ENCODE measurements at regions not wholly inside any gene's neighbourhood (a gene's known extent, or its start where the extent isn't known, plus 50 kb on each side); places are given as distances from the start of the nearest gene placed in this dataset.
"Not testable (repeated sequence)": the region's sequence is repeated elsewhere in the genome, so short reads cannot be mapped to it uniquely, and the experiment has no call there.

DNA sequence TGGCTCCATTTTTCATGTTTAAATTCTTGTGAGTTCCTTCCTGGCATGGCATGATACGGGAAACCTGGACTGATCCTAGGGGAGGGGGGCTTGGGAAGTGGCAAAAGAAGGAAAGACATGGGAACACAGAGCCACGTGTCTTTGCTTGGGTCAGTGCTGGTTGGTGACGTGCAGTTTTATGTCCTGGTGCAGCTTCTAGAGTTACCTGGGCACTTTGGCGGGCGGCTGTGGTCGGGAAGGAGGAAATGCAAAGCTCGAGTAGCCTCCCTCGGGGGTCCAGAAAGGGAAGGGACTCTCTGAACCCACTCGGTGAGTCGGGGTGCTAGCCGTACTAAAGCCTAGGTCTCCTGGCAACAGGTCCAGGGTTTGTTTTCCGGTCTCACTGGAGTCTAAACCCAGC, 94.6 kb downstream of the APOB start:
- no peak for DNase-seq (ENCODE audit: low spot score)

DNA sequence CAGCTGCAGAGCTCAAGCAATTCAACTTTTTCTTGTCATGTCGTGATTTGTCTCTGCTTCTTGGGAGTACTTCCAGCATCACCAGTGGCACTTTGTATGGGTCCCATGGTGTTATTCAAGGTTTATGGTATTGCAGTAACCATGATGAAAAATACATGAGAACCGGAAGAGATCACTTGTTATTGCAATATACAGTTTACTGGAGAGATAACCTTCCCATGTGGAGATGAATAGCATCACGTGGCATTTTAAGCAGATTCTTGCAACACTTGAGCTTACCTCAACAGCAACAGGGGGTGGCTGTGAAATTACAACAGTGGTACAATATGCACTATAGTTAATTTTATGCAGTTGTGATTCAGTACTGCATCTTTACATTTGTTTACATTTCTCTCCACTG, 97.4 kb downstream of the APOB start:
- no peak for DNase-seq (ENCODE audit: low spot score)

GRCh38 chr2:20943721-20944120, 100.2 kb downstream of the APOB start:
- not testable (repeated sequence) for DNase-seq (ENCODE audit: low spot score)

- DNase-seq (ENCODE audit: low spot score), result no peak
Measured at GRCh38 chr2:20942646-20943125, 101.2 kb downstream of the APOB start.

- DNase-seq (ENCODE audit: low spot score), result no peak
Measured at GRCh38 chr2:20940856-20941255, 103.0 kb downstream of the APOB start.

DNA sequence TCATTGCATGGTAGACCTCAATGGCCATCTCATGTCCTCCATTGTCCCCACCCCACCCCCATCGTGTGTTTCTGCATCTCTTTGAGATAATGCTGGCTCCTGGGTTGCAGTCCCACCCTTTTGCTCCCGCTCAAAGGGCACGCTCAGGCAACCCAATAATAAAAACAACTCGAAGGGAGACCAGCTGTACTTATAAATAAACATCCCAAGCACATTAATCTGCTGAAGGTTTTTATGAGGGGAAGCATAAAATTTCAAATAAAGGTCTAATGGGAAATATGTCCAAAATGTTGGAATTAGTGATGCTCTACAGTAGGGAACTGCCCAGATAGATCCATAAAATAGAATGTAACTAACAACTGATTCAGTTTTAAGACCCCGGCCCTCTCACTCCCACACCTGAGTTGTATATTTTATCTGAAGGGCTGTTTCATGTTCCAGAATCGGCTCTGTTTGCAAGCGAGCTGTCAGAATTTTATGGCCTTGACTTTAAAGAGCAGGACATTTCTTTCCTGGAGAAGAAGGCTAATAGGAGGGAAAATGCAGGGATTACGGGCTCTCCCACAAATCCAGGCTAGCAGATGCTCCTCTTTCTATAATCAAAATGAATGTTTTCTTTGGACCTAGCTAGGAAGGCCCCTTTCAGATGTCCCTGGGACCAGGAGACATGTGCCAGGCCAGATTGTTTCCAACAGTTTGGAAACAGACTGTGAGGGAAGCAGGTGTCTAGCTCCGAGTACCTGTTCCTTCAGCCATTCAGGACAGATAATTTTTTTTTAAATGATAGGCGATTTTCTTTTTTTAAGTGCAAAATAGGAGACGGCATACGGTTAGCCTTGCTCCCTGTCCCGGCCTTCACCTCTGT, 103.7 kb downstream of the APOB start:
- no peak for DNase-seq (ENCODE audit: low spot score)

GRCh38 chr2:20937353-20937752, 106.5 kb downstream of the APOB start:
- no peak for DNase-seq (ENCODE audit: low spot score)

DNA sequence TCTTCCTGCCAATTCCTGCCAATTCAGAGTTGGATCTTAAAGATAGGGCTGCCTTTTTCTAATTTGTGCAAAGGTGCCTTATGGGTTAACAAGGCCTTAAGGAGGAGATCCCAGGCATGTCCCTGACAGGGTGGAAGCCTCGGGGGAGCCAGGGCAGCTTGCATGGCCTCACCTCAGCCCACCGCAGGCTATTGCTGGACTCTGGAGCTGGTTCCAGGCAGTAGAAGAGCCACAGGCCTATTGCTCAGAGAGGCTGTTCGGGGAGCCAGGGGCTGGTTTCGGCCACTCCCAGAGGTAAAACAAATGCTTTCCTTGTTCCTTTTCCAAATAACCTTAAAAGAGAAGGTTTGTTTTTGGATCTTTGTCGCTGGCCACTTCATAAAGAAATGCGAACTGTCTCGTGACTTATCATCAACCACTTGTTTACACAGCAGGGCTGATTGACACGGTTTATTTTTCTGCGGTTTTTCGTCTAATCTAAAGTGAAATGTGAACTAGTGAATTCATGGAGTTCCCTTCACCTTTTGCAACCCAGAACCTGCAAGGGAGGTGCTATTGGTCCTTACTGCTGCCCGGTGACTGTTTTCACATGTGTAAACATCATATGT, 108.6 kb downstream of the APOB start:
- no peak for DNase-seq (ENCODE audit: low spot score)

- no peak for DNase-seq (ENCODE audit: low spot score)
Measured at GRCh38 chr2:20934236-20934635, 109.6 kb downstream of the APOB start.

GRCh38 chr2:20933714-20934113, 110.2 kb downstream of the APOB start:
- no peak for DNase-seq (ENCODE audit: low spot score)

DNA sequence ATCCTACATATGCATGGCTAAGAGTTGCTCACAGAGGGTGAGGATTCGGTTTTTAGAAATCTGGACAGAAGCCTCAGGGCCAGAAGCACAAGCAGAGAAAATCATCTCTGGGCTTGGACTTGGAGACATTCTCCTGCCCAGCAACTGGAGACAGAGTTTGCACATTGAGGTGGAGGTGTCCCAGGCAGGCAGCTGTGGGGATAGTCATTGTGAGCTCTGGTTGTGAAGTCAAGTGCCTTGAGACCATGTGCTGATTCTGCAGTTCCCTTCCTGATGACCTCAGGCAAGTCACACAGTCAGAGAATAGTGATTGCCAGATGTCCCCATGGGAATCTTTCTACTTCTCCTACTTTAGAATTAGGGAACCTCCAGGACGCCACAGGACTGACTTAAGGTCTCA, 108.4 kb upstream of the LDAH start:
- DNase-seq (ENCODE audit: low spot score), result no peak

DNA sequence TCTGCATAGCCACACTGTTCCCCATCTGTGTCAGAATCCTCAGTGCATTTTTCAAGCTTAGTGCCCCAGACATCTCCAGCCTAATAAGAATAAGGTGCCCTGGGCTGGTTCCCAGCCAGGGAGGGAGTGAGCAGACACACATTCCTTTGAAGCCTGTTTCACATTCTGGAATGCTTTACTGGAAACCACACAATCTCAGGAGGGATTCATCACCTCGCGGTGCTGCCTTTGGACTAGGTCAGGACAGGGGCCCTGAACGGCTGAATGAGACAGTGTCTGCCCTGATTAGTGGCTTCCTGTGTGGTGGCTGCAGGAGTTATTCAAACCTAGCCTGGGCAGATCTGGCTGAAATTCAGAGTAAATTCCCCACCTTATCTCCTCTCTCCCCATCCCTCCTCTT, 108.0 kb upstream of the LDAH start:
- DNase-seq (ENCODE audit: low spot score), result no peak

DNA sequence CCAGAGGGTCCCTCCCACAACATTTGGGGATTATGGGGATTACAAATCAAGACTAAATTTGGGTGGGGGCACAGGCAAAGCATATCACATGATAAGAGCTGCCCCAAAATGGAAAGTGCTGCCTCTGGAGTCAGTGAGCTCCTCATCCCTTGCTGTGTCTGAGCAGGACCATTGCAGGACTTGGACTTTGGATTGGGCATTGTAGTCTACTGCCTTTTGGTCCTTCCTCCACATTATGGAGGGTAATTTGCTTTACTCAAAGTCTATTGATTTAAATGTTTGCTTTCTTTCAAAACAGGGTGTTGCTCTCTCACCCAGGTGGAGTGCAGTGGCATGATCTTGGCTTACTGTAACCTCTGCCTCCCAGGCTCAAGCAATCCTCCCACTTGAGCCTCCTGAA, 106.8 kb upstream of the LDAH start:
- no peak for DNase-seq (ENCODE audit: low spot score)

DNA sequence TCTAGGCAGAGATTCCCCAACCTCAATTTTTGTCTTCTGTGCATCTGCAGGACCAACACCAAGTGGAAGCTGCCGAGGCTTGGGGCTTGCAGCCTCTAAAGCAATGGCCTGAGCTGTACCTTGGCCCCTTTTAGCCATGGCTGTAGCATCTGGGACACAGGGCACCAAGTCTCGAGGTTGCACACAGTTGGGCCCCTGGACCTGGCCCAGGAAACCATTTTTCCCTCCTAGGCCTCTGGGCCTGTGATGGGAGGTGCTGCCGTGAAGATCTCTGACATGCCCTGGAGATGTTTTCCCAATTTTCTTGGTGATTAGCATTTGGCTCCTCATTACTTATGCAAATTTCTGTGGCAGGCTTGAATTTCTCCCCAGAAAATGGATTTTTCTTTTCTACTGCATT, 105.7 kb upstream of the LDAH start:
- DNase-seq (ENCODE audit: low spot score), result no peak

DNA sequence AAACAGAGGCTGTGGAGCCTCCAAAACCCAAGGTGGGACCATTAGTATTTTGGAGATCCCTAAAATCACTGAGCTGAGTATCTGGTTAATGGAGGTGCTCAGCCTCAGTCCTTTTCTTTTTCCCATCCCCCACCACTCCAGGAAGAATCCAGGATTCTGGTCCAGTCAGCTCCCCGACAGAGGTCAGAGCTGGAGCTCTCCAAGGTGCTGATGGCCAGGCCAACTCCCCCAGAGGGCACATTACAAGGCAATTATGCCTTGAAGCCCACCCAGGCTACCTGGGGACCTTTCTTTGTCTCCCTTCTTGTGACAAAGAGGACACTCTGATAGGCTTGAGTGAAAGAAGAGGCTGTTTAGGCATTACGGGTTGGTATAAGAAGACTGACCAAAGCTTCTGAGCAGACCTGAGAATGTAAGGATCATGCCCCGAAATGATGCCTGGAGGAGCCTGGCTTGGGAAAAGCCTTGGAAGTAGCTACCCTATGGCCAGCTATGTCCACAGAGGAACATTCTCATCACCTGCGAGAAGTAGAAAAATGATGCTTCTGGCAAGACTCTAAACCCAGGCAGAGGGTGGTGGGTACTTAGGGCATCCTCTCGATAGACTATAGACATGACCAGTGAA, 102.5 kb upstream of the LDAH start:
- peak; percentile 9 for DNase-seq (ENCODE audit: low spot score)

- DNase-seq (ENCODE audit: low spot score), result no peak
Measured at GRCh38 chr2:20919297-20919800, 96.4 kb upstream of the LDAH start.

DNA sequence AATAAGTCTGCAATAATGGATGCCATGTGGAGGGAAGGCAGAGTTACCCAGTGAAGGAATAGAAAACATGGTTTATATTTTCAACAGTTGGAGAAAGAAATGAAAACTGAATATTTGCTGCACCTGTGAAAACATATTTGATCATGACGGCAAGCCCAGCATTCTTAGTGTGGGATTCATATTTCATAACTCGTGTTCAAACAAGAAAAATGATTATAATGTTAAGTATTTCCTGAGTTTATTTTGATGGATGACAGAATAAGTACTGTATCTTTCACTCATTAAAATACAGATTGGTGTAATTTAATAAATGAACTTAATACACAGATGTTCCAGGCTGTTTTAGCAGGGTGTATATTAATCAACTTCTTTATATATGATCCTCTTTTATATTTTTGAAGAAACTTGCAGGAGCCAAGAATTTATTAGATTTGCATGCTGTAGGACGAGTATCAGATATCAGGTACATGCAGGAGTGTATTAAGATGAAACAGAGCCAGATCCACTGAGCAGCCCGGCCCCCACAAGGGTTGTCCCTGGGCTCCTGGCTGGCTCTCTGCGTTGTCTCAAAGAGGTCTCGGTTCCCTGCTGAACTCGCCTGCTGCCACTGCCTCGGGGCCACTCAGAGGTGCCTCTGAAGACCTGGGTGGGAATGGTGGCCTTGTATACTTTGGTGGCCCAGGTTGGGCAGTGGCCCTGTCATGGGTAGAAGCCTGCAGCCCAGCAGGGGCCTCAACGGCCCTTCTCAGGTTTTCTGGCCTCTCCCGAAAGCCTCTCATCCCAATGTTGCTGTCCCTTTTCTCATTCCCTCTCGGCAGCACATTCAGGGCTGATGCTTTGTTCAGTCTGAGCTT, 95.0 kb upstream of the LDAH start:
- no peak for DNase-seq (ENCODE audit: low spot score)

GRCh38 chr2:20917287-20917660, 94.4 kb upstream of the LDAH start:
- DNase-seq (ENCODE audit: low spot score), result no peak

DNA sequence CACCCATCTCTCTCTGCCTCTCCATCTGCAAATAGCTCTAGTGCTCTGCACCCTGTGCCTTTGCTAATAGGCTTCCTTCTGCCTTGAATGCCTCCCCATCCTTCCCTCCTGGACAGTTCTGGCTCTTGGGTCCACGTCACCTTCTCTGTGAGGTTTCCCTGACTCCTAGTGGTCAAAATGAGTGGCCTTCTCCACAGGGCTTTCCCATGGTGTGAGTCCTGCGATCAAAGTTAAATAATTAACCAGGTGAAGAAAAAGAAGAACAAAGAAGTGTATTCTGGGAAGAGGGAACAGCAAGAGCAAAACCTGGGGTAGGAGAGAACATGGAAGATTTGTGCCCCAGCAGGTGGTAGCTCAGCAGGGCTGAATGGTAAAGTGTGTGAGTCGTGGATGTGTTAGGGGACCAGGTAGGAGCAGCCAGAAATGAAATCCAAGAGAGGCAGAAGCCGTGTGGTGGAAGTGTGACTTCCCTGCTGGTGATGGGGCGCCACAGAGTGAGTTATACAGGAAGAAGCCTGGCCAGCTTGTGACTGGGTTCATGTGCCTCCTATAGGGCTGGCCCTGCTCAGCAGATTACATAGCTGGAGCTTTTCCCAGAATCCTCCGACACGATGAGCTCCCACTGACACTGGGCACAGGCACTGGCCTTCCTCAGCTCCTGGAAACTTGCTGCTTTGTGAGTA, 93.8 kb upstream of the LDAH start:
- no peak for DNase-seq (ENCODE audit: low spot score)

- DNase-seq (ENCODE audit: low spot score), result no peak
Measured at GRCh38 chr2:20915271-20915670, 92.4 kb upstream of the LDAH start.

GRCh38 chr2:20914771-20915170, 91.9 kb upstream of the LDAH start:
- DNase-seq (ENCODE audit: low spot score), result no peak

GRCh38 chr2:20914087-20914486, 91.2 kb upstream of the LDAH start:
- no peak for DNase-seq (ENCODE audit: low spot score)
